HepG2 (cell line): ENCODE measurements at regions not wholly inside any gene's neighbourhood (a gene's known extent, or its start where the extent isn't known, plus 50 kb on each side); places are given as distances from the start of the nearest gene placed in this dataset.

ENCODE experiments used
- ATAC-seq: fragments of 200-7000 bp; cut with Tn5 transposase; 3 replicates; pipeline ENCODE4 v1.9.1; 2020; ENCODE audit warnings: mild to moderate bottlenecking, moderate library complexity
- BruUV-seq: library from RNA; stranded (reverse); fragments of 400-500 nt; replicated peaks from 2 replicates; lab custom pipeline; 2021; lab: Mats Ljungman, UMichigan
- CTCF ChIA-PET: fragments of 300-600 bp; formaldehyde crosslinking; extraction: SDS; loops from one replicate; lab custom pipeline; 2021; ENCODE audit warnings: low total read pairs, inconsistent platforms, low intra/inter-chr PET ratio; lab: Yijun Ruan, JAX
- POLR2A ChIA-PET: fragments of 350-600 bp; sonication (Branson Sonifier 250); formaldehyde crosslinking; loops from one replicate; lab custom pipeline; 2020; ENCODE audit warnings: antibody characterized with exemption, inconsistent platforms; lab: Yijun Ruan, JAX
- DNase-seq: peaks from one replicate; pipeline ENCODE4 v3.0.0-alpha.2; 2015; ENCODE audit warnings: low spot score
- FAIRE-seq: peaks from 3 replicates; lab custom pipeline; 2011; peaks lifted over from hg19 to GRCh38; lab: Jason Lieb, UNC
- H2AFZ ChIP-seq: one replicate; pipeline ENCODE4 v1.6.1; 2011; ENCODE audit warnings: low read length, inconsistent platforms
- H3K27ac ChIP-seq: fragments of 300-600 bp; 3 replicates; pipeline ENCODE4 v1.8.0; 2011; ENCODE audit warnings: mixed run types, mild to moderate bottlenecking, mixed read lengths, low read length, inconsistent platforms; ENCODE audit not compliant: insufficient read depth; ENCODE audit errors: extremely low read length
- H3K27me3 ChIP-seq, 2 experiments: fragments of 200-600 bp in 1 of 2; 2 replicates in 1 of 2; 3 replicates in 1 of 2; pipeline versions ENCODE4 v1.6.0 to v1.8.0; 2011; ENCODE audit warnings: low read length in 2 of 2, mild to moderate bottlenecking in 2 of 2, moderate library complexity in 2 of 2, inconsistent platforms in 1 of 2; ENCODE audit not compliant: insufficient read depth in 2 of 2, control insufficient read depth in 1 of 2
- H3K36me3 ChIP-seq, 2 experiments: fragments of 200-600 bp in 1 of 2; replicated peaks in 1 of 2; 2 replicates in 1 of 2; 3 replicates in 1 of 2; pipeline versions ENCODE4 v1.5.1 to v1.8.0; 2011; ENCODE audit warnings: low read length in 2 of 2, inconsistent platforms in 1 of 2; ENCODE audit not compliant: insufficient read depth in 2 of 2, control insufficient read depth in 1 of 2
- H3K4me1 ChIP-seq: 2 replicates; pipeline ENCODE4 v1.5.1; 2012; ENCODE audit warnings: low read length, inconsistent platforms; ENCODE audit not compliant: insufficient read depth
- H3K4me2 ChIP-seq: 2 replicates; pipeline ENCODE4 v1.6.0; 2011; ENCODE audit warnings: low read depth, low read length, inconsistent platforms
- H3K4me3 ChIP-seq, 3 experiments: fragments of 200-600 bp in 1 of 3; sonication (generic), shearing (Covaris generic) in 1 of 3; replicated peaks in 1 of 3; 2 replicates each; pipeline ENCODE4 v1.5.1; 2011 to 2016; ENCODE audit warnings: low read length in 3 of 3, inconsistent platforms in 2 of 3, low read depth in 2 of 3, mild to moderate bottlenecking in 2 of 3, control low read depth in 1 of 3, mixed read lengths in 1 of 3; ENCODE audit not compliant: insufficient read depth in 1 of 3
- H3K79me2 ChIP-seq: one replicate; pipeline ENCODE4 v1.6.1; 2011; ENCODE audit warnings: low read length, inconsistent platforms; ENCODE audit not compliant: insufficient read depth
- H3K9ac ChIP-seq: 2 replicates; pipeline ENCODE4 v1.6.0; 2011; ENCODE audit warnings: mild to moderate bottlenecking, low read depth, low read length, inconsistent platforms; ENCODE audit not compliant: insufficient read depth
- H3K9me3 ChIP-seq: 2 replicates; pipeline ENCODE4 v1.5.1; 2012; ENCODE audit warnings: mild to moderate bottlenecking, low read length
- H4K20me1 ChIP-seq: 2 replicates; pipeline ENCODE4 v1.6.0; 2011; ENCODE audit warnings: inconsistent platforms, mild to moderate bottlenecking, low read length, moderate library complexity; ENCODE audit not compliant: insufficient read depth
- FOXM1 ChIP-seq: sonication (generic); formaldehyde crosslinking; IDR thresholded peaks from 2 replicates; pipeline ENCODE4 v1.5.0; 2020; ENCODE audit warnings: missing genetic modification reagents
- HNF4A ChIP-seq: sonication (generic); formaldehyde crosslinking; IDR thresholded peaks from 2 replicates; pipeline ENCODE4 v1.4.0; 2020; ENCODE audit warnings: missing genetic modification reagents
- HNRNPK ChIP-seq: fragments of 200-400 bp; formaldehyde crosslinking; IDR thresholded peaks from 2 replicates; pipeline ENCODE4 v1.6.1; 2018; ENCODE audit warnings: low read length, low read depth, moderate library complexity, mild to moderate bottlenecking; ENCODE audit not compliant: poor library complexity, severe bottlenecking
- JDP2 ChIP-seq: sonication (generic); formaldehyde crosslinking; IDR thresholded peaks from 2 replicates; pipeline ENCODE4 v1.8.1; 2022; ENCODE audit warnings: missing genetic modification reagents, borderline replicate concordance
- KLF9 ChIP-seq: IDR thresholded peaks from 2 replicates; pipeline ENCODE4 v1.6.1; 2016; ENCODE audit warnings: low read depth
- NFKBIZ ChIP-seq: IDR thresholded peaks from 2 replicates; pipeline ENCODE4 v1.6.1; 2018; ENCODE audit warnings: missing genetic modification reagents, missing compliant biosample characterization
- PHF21A ChIP-seq: sonication (generic); formaldehyde crosslinking; IDR thresholded peaks from 2 replicates; pipeline ENCODE4 v1.5.0; 2020; ENCODE audit warnings: mild to moderate bottlenecking, missing genetic modification reagents
- RAD21 ChIP-seq: fragments of 450-650 bp; formaldehyde crosslinking; IDR thresholded peaks from 2 replicates; pipeline ENCODE4 v1.5.0; 2020; ENCODE audit warnings: mild to moderate bottlenecking
- RAD51 ChIP-seq: fragments of 450-650 bp; IDR thresholded peaks from 2 replicates; pipeline ENCODE4 v1.6.1; 2016; ENCODE audit warnings: borderline replicate concordance
- SMARCC2 ChIP-seq: fragments of 450-650 bp; IDR thresholded peaks from 2 replicates; pipeline ENCODE4 v1.6.1; 2017; ENCODE audit warnings: antibody characterized with exemption, mild to moderate bottlenecking
- WIZ ChIP-seq: sonication (generic); formaldehyde crosslinking; IDR thresholded peaks from 2 replicates; pipeline ENCODE4 v1.5.1; 2020; ENCODE audit warnings: mild to moderate bottlenecking, missing genetic modification reagents
- ZNF431 ChIP-seq: sonication (generic); formaldehyde crosslinking; IDR thresholded peaks from 2 replicates; pipeline ENCODE4 v1.9.0; 2022; ENCODE audit warnings: missing genetic modification reagents, low read depth, mild to moderate bottlenecking, borderline replicate concordance
- ZNF556 ChIP-seq: sonication (generic); formaldehyde crosslinking; IDR thresholded peaks from 2 replicates; pipeline ENCODE4 v1.4.0; 2020; ENCODE audit warnings: mild to moderate bottlenecking, missing genetic modification reagents, borderline replicate concordance
- ZNF563 ChIP-seq: sonication (generic); formaldehyde crosslinking; IDR thresholded peaks from 2 replicates; pipeline ENCODE4 v1.8.0; 2022; ENCODE audit warnings: mild to moderate bottlenecking, moderate library complexity, missing genetic modification reagents
- ZNF724P ChIP-seq: sonication (generic); formaldehyde crosslinking; IDR thresholded peaks from 2 replicates; pipeline ENCODE4 v1.8.0; 2022; ENCODE audit warnings: missing genetic modification reagents, borderline replicate concordance
- ZNF777 ChIP-seq: sonication (generic); formaldehyde crosslinking; IDR thresholded peaks from 2 replicates; pipeline ENCODE4 v1.4.0; 2020; ENCODE audit warnings: missing genetic modification reagents
- ZNF782 ChIP-seq: sonication (generic); formaldehyde crosslinking; IDR thresholded peaks from 2 replicates; pipeline ENCODE4 v1.4.0; 2020; ENCODE audit warnings: missing genetic modification reagents, mild to moderate bottlenecking, borderline replicate concordance
- ZNF891 ChIP-seq: sonication (generic); formaldehyde crosslinking; IDR thresholded peaks from 2 replicates; pipeline ENCODE4 v1.5.0; 2020; ENCODE audit warnings: mild to moderate bottlenecking, missing genetic modification reagents
- WGBS: methylation state at CpG from one replicate; pipeline ENCODE4 v1.1.6; 2017; ENCODE audit warnings: low lambda C conversion rate; 5-methylcytosine and 5-hydroxymethylcytosine counted together
- in situ Hi-C: cut with HindIII; loops from 2 replicates; pipeline ENCODE4 v1.10.0; 2017; ENCODE audit warnings: low pct_unique_long_range_greater_than_20kb; ENCODE audit not compliant: extremely low pct_ligation_motif_present
- intact Hi-C: fragments of 100-400 bp; cut with micrococcal nuclease; formaldehyde crosslinking; loops from one replicate; pipeline ENCODE4 v1.10.0; 2022; ENCODE audit not compliant: unreplicated experiment
- TF ChIP-seq, protein P1 (sequence below), 2 experiments: sonication (generic) in 1 of 2; formaldehyde crosslinking in 1 of 2; IDR thresholded peaks; 2 replicates each; pipeline versions ENCODE4 v1.4.0 to v1.6.1; 2016 to 2020; ENCODE audit warnings: borderline replicate concordance in 1 of 2, low read depth in 1 of 2, mild to moderate bottlenecking in 1 of 2, missing genetic modification reagents in 1 of 2
- TF ChIP-seq, protein P2 (sequence below): fragments of 450-650 bp; IDR thresholded peaks from 2 replicates; pipeline ENCODE4 v1.6.1; 2016

DNA sequence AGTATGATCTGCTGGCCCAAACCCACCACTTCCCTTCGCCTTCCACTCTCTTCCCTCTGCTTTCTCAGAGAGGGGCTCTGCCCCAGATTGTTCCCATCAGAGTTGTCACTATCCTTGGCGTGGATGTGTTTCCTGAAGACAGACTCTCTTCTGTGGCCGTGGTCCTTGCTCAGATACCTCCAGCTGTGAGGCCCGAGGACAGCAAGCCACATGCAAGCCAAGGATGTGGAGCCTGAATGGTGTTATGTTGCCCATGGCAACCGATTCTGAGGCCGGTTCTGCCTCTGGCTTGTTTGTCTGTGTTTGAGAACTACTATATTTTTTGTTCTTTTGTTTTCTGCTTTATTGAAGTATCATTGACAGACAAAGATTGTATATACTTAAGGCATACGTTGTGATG lies 247.4 kb upstream of the PODXL start:
- Histone ChIP-seq H3K4me1 (no peaks in the 10 kb centered on the region), H3K4me2 (no peak overlapping the region), H2AFZ (no peak overlapping the region), H3K4me3 (no peak overlapping the region), H3K79me2 (no peaks in the 10 kb centered on the region), H3K9me3 (no peaks in the 10 kb centered on the region), H3K36me3 (no peaks in the 10 kb centered on the region), H3K27me3 (peaks cover 2 to 9% of the 10 kb centered on the region in 2 experiments; a peak in 1 of 5 replicates), H3K27ac (no peak overlapping the region), H3K9ac (no peak overlapping the region), H4K20me1 (no peaks in the 10 kb centered on the region)
- DNase-seq, result no peak
- in situ Hi-C loops, result no loop called here
- no TSS peak for BruUV-seq
- ChIA-PET CTCF (no interaction called here), POLR2A (no interaction called here)
- FAIRE-seq, result no peak
- intact Hi-C loops, result no loop called here
- ATAC-seq, result no peak
- no peak for TF ChIP-seq KLF9 (CRISPR knock-in tag)
- no peak for TF ChIP-seq RAD51
- no peak for TF ChIP-seq ZNF891 (CRISPR knock-in tag)
- no peak for TF ChIP-seq SMARCC2
- TF ChIP-seq, protein P1, sequence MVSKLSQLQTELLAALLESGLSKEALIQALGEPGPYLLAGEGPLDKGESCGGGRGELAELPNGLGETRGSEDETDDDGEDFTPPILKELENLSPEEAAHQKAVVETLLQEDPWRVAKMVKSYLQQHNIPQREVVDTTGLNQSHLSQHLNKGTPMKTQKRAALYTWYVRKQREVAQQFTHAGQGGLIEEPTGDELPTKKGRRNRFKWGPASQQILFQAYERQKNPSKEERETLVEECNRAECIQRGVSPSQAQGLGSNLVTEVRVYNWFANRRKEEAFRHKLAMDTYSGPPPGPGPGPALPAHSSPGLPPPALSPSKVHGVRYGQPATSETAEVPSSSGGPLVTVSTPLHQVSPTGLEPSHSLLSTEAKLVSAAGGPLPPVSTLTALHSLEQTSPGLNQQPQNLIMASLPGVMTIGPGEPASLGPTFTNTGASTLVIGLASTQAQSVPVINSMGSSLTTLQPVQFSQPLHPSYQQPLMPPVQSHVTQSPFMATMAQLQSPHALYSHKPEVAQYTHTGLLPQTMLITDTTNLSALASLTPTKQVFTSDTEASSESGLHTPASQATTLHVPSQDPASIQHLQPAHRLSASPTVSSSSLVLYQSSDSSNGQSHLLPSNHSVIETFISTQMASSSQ (IDR thresholded peaks at IDR 0.05; ENCODE audit: low read depth), result no peak
- TF ChIP-seq, protein P1 (CRISPR knock-in tag; IDR thresholded peaks at IDR 0.05; ENCODE audit: borderline replicate concordance), result no peak
- no peak for TF ChIP-seq HNRNPK
- TF ChIP-seq NFKBIZ (CRISPR knock-in tag), result no peak
- no peak for TF ChIP-seq FOXM1
- no peak for TF ChIP-seq JDP2 (CRISPR knock-in tag)
- TF ChIP-seq, protein P2, sequence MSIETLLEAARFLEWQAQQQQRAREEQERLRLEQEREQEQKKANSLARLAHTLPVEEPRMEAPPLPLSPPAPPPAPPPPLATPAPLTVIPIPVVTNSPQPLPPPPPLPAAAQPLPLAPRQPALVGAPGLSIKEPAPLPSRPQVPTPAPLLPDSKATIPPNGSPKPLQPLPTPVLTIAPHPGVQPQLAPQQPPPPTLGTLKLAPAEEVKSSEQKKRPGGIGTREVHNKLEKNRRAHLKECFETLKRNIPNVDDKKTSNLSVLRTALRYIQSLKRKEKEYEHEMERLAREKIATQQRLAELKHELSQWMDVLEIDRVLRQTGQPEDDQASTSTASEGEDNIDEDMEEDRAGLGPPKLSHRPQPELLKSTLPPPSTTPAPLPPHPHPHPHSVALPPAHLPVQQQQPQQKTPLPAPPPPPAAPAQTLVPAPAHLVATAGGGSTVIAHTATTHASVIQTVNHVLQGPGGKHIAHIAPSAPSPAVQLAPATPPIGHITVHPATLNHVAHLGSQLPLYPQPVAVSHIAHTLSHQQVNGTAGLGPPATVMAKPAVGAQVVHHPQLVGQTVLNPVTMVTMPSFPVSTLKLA, result no peak
- no peak for TF ChIP-seq PHF21A (CRISPR knock-in tag)
- TF ChIP-seq ZNF777 (CRISPR knock-in tag), result no peak
- TF ChIP-seq ZNF556 (CRISPR knock-in tag), result no peak
- no peak for TF ChIP-seq ZNF431
- no peak for TF ChIP-seq HNF4A (CRISPR knock-in tag)
- no peak for TF ChIP-seq ZNF782 (CRISPR knock-in tag)
- no peak for TF ChIP-seq ZNF563 (CRISPR knock-in tag)
- no peak for TF ChIP-seq ZNF724P (CRISPR knock-in tag)
- no peak for TF ChIP-seq WIZ
- TF ChIP-seq RAD21 (CRISPR knock-in tag), result no peak
- 5% methylated on average over 6 of the region's 7 CpGs for WGBS
